GM20000 (cell line): ENCODE measurements at regions not wholly inside any gene's neighbourhood (a gene's known extent, or its start where the extent isn't known, plus 50 kb on each side); places are given as distances from the start of the nearest gene placed in this dataset.

Experiments used
- DNase-seq: peaks from one replicate; pipeline ENCODE4 v3.0.0; 2012; ENCODE audit warnings: low spot score
- TF ChIP-seq, protein P1 (sequence below): IDR thresholded peaks from 2 replicates; pipeline ENCODE4 v1.5.1; 2012; ENCODE audit warnings: mild to moderate bottlenecking, control low read depth; ENCODE audit errors: extremely low read depth, missing control alignments

DNA sequence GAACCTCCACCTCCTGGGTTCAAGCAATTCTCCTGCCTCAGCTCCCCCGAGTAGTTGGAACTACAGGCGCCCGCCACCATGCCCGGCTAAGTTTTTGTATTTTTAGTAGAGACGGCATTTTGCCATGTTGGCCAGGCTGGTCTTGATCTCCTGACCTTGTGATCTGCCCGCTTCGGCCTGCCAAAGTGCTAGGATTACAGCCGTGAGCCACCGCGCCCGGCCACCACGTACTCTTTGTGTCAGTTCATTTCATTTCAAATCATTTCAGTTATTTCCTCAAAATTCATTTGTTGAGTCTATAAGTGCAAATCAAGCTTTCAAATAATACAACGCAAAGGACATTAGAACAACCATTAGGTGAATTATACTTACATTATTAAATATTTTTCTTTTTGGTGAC is 943.8 kb downstream of the TYW1 start:
- no peak for DNase-seq
- TF ChIP-seq, protein P1, sequence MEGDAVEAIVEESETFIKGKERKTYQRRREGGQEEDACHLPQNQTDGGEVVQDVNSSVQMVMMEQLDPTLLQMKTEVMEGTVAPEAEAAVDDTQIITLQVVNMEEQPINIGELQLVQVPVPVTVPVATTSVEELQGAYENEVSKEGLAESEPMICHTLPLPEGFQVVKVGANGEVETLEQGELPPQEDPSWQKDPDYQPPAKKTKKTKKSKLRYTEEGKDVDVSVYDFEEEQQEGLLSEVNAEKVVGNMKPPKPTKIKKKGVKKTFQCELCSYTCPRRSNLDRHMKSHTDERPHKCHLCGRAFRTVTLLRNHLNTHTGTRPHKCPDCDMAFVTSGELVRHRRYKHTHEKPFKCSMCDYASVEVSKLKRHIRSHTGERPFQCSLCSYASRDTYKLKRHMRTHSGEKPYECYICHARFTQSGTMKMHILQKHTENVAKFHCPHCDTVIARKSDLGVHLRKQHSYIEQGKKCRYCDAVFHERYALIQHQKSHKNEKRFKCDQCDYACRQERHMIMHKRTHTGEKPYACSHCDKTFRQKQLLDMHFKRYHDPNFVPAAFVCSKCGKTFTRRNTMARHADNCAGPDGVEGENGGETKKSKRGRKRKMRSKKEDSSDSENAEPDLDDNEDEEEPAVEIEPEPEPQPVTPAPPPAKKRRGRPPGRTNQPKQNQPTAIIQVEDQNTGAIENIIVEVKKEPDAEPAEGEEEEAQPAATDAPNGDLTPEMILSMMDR: no peak

DNA sequence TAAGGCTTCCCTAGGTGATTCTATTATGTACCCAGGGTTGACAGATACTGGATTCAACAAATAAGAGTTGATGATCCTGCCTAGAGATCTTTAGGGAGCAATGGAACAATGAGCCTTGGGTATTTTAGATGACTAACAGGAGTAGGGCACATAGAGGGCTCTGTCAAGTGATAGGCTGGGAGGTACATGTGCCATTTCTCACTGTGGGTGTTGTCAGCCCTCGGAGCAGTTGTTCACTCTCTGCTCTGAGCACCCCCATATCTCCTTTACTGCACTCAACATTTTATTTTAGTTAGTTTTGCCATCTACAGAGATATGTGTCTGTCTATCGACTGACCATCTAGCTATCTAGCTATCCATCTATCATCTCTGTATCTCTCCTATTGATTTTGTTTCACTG is 950.6 kb downstream of the TYW1 start:
- no peak for DNase-seq
- TF ChIP-seq, protein P1: no peak

DNA sequence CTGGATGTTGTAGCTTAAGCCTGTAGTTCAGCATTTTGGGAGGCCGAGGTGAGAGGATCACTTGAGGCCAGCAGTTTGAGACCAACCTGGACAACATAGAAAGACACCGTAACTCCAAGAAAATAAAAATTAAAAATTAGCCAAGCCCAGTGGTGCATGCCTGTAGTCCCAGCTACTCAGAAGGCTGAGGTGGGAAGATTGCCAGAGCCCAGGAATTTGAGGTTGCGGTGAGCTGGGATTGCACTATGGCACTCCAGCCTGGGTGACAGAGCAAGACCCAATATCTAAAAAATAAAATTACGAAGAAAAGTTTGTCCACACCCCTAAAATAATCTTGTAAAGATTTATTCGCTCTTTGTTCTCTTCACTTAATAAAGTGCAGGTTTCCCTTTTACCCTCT is 951.0 kb downstream of the TYW1 start:
- DNase-seq: no peak
- TF ChIP-seq, protein P1: no peak

DNA sequence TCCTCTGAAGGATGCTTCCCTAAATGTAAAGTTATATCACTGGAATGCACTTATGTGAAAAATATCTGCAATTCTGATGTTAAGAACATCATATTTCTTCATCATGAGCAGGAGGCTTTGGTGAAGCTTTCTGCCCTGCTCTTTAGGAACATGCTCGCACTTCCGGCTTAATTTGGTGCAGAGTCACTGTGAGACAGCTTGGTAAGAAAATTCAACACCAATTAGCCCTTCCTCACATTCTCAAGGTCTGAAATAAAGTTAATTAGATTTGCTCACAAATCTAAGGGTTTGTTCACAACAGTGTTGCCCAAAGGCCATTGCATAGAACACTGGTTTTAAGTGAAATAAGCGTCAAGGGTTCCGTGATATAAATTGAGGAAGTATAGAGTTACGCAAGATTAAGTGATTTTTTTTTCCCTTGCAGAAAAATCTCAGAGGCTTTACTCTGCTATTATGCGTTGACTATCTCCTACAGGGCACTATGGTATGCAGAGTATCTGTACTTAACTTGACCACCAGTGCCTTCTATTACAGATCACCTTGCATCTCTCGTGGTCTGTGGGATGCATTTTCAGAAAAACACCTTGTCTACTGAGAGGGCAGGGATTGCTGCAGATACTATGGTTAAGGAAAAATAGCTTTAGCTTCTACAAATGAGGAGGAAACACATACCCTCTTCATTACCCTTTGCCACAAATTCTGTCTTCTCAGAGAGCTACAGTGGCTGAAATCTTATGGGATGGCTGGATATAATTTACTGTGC is 953.9 kb downstream of the TYW1 start:
- DNase-seq: no peak
- TF ChIP-seq, protein P1: no peak

DNA sequence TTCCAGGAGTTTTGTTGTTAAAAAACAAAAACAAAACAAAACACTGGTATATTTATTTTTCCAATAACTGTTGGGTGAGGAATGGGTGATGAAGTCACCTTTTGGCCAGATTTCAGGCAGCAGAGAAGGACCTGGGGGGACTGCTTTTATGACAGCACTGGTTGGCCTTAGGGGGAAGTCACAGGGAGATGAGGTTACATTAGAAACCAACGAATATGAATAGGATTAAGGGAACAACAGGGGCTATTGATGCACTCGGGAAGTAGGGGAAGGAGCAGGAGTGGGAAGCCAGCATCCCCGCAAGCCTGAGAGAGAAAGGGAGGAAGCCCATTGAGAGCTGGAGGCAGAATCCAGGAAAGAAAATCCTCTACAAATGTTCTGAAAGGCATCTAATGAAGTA is 958.4 kb downstream of the TYW1 start:
- DNase-seq: no peak
- TF ChIP-seq, protein P1: no peak

DNA sequence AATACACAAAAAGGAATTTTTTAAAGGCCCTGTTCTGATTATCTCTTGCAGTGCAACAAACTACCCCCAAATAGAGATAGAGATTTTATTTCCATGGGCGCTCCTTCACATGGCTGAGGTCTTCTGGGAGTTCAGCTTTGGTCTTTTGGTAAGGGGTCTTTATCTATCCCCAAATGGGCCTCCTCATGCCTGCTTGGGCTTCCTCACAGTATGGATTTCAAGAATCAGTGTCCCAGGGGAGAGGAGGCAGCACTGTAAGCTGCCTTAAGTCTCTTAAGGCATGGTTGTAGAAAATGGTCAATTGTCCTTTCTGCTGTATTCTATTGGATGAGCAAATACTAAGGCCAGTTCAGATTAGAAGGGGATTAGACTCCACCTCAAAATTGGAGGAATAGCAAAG is 966.2 kb downstream of the TYW1 start:
- no peak for DNase-seq
- TF ChIP-seq, protein P1: no peak

DNA sequence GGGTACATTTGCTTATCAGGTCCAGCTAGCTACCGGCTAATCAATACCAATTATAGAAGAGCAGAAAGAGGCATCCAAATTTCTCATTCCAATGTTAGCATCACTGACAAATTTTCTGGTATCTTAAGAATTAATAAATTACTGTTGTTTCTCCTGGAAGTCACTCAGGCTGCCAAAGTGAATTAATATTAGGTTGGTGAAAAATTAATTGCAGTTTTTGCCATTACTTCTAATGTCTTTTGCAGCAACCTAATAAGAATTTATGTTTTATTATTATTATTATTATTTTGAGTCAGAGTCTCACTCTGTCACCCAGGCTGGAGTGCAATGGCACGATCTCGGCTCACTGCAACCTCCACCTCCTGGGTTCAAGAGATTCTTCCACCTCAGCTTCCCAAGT is 979.9 kb downstream of the TYW1 start:
- TF ChIP-seq, protein P1: no peak
- DNase-seq: no peak
